Upper lobe of right lung (tissue), 1 donor: ENCODE measurements at regions not wholly inside any gene's neighbourhood (a gene's known extent, or its start where the extent isn't known, plus 50 kb on each side); places are given as distances from the start of the nearest gene placed in this dataset.
A peak's percentile ranks its signal among the peaks of the same experiment; 100 is the strongest.
"Not testable (repeated sequence)": the region's sequence is repeated elsewhere in the genome, so short reads cannot be mapped to it uniquely, and the experiment has no call there.

Experiments
- ATAC-seq: fragments of 200-7000 bp; cut with Tn5 transposase; one replicate; pipeline ENCODE4 v1.9.1; 2020; ENCODE audit warnings: mild to moderate bottlenecking, moderate library complexity
- DNase-seq: peaks from one replicate; pipeline ENCODE4 v3.0.0-alpha.2; 2020
- H3K27ac ChIP-seq: fragments of 200-600 bp; one replicate; pipeline ENCODE4 v1.8.0; 2022
- H3K27me3 ChIP-seq: fragments of 200-600 bp; one replicate; pipeline ENCODE4 v1.8.0; 2022; ENCODE audit warnings: mild to moderate bottlenecking
- H3K36me3 ChIP-seq: fragments of 200-600 bp; one replicate; pipeline ENCODE4 v1.8.0; 2022
- H3K4me1 ChIP-seq: fragments of 200-600 bp; one replicate; pipeline ENCODE4 v1.8.0; 2022
- H3K4me3 ChIP-seq: fragments of 200-600 bp; one replicate; pipeline ENCODE4 v1.8.0; 2022; ENCODE audit warnings: mild to moderate bottlenecking
- H3K9me3 ChIP-seq: fragments of 200-600 bp; one replicate; pipeline ENCODE4 v1.8.0; 2022
- intact Hi-C: fragments of 100-400 bp; cut with DNase I; formaldehyde crosslinking; loops from one replicate; pipeline ENCODE4 v1.11.0; 2022
- donor health status: DM: no; HTN: yes; CAD: no; lungs with severe emphysema.

DNA sequence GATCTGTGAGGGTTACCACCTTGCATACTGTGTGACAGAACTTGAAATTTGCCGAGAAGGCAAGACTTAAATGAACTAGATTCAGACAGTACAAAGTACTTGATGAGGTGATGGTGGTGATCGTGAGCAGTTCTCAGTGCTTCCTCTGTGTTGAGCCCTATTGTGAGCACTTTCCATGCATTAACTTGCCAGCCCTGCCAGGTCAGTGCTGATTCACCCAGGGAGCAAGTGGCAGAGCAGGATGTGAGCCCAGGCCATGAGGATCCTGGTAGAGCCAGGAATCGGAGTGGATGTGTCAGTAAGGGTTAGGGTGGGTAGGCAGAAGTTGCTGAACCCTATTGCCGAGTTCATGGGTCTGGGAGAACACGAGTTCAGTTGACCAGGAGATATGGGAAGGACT lies 4545.7 kb upstream of the TPTE start:
- H3K27ac ChIP-seq, H3K4me3 ChIP-seq, DNase-seq, ATAC-seq, H3K9me3 ChIP-seq, H3K27me3 ChIP-seq, intact Hi-C loops, H3K4me1 ChIP-seq, H3K36me3 ChIP-seq: not testable (repeated sequence)

DNA sequence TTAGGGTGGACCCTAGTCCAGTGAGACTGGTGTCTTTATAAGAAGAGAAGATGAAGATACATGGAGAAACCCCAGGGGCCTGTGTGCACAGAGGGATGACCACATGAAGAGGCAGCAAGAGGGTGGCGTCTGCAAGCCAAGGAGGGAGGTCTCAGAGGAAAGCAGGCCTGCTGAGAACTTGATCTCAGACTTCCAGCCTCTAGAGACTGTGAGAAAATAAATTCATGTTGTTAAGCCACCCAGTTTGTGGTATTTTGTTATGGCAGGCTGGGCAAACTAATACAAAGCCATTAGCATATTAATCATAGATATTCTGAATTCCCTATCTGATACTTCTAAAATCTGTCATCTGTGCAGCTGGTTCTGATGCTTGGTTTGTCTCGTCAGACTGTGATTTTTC lies 4523.8 kb upstream of the TPTE start:
- H3K27me3 ChIP-seq, H3K4me1 ChIP-seq, H3K4me3 ChIP-seq, H3K36me3 ChIP-seq, DNase-seq, intact Hi-C loops, ATAC-seq, H3K27ac ChIP-seq, H3K9me3 ChIP-seq: not testable (repeated sequence)

DNA sequence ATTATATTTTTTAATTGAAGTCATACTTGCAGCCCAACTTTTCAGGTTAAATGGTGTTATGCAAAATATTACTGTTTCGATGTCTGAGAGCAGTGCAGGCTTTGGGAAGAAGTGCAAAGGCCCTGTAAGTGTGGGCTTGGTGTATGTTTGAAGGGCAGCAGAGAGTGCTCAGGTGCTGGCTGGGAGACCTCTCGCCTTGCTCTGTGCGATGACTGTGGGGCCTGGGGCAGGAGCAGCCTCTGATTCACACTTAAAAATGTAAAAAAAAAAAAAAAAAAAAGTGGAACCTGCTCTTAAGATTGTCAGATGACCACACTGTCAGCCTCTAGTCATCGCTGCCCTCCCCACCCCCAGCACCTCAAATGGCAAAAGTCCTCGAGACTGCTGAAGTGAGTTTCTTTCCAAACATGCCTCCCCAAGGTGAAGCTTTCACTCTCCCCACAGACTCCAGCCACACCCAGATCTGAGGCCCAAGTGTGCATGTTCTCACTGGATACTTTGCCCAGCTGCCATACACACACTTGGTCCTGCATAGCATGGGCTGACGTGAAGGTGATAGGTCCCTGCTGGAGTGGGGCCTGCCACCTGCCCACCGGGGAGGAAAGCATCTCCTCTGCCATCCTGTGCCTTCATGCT lies 4505.8 kb upstream of the TPTE start:
- H3K4me3 ChIP-seq, H3K9me3 ChIP-seq, intact Hi-C loops, H3K27ac ChIP-seq, H3K27me3 ChIP-seq, DNase-seq, H3K36me3 ChIP-seq, H3K4me1 ChIP-seq: not testable (repeated sequence)
- ATAC-seq, result peak; percentile 85

DNA sequence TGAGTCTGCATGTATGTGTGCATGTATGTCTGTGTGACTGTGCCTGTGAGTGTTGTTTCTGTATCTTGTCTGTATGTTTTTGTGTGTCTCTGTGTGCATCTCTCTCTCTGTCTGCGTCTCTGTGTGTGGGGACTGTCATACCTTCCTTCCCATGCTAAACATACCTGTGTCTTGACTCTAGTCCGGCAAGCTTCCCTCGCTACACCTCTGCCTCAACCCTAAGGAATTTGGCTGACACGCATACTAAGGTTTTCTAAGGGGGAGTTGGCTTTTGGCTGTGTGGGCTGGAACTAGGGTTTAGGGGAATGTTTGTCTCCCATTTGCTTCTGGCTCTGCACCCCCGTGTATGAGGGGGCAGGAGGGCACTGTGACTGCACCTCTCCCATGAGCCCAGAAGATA lies 4500.9 kb upstream of the TPTE start:
- H3K4me1 ChIP-seq, H3K27me3 ChIP-seq, intact Hi-C loops, H3K27ac ChIP-seq, H3K9me3 ChIP-seq, DNase-seq, H3K4me3 ChIP-seq, H3K36me3 ChIP-seq: not testable (repeated sequence)
- peak; percentile 15 for ATAC-seq

GRCh38 chr21:6020953-6021716 lies 4500.2 kb upstream of the TPTE start:
- H3K27me3 ChIP-seq, H3K4me1 ChIP-seq, H3K4me3 ChIP-seq, H3K36me3 ChIP-seq, intact Hi-C loops, H3K27ac ChIP-seq, DNase-seq, H3K9me3 ChIP-seq: not testable (repeated sequence)
- peak; percentile 89 for ATAC-seq

GRCh38 chr21:6021717-6022270 lies 4499.6 kb upstream of the TPTE start:
- H3K4me1 ChIP-seq, H3K27me3 ChIP-seq, H3K4me3 ChIP-seq, H3K9me3 ChIP-seq, intact Hi-C loops, H3K36me3 ChIP-seq, H3K27ac ChIP-seq, DNase-seq: not testable (repeated sequence)
- ATAC-seq, result peak; percentile 4

DNA sequence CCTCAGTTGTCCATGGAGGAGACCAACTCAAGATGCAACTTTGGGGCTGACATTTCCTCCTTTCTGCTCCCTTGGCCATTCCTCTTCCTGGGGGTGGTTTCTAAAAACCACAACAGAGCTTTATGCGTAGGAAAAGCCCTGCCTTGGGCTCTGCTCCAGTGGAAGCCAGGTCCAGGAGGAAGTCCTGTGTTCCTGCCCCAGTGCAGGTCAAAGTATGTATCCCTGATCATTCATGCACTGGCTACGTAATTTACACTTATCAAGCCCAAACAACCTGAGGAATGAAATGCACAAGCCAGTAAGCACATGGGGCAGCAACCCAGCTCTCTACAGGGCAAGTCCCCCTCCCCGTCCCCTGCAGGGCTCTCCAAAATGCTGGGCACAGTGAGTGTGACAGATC lies 4498.1 kb upstream of the TPTE start:
- H3K36me3 ChIP-seq, intact Hi-C loops, H3K9me3 ChIP-seq, H3K27me3 ChIP-seq, H3K4me1 ChIP-seq, ATAC-seq, H3K4me3 ChIP-seq, H3K27ac ChIP-seq, DNase-seq: not testable (repeated sequence)

DNA sequence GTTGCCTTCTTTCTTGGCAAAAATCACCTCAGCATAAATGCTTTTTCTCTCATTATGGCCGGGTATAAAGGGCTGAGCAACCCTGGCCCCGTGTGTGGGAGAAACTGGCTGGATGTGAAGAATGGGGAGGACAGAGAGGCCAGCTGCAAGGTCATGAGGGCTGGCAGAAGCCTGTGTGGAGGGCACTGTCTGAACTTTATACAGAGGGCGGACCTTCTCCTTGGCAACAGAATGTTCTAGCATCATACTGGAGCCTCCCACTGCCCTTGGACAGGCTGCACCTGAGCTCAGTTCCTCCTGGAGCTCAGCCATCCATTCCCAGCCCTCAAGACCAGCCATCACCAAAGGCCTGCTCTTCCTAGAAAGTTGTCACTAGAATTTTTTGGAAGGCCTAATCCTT lies 4496.2 kb upstream of the TPTE start:
- H3K27ac ChIP-seq, H3K9me3 ChIP-seq, H3K4me1 ChIP-seq, H3K27me3 ChIP-seq, H3K4me3 ChIP-seq, intact Hi-C loops, H3K36me3 ChIP-seq, DNase-seq, ATAC-seq: not testable (repeated sequence)

- DNase-seq, H3K27ac ChIP-seq, H3K4me1 ChIP-seq, intact Hi-C loops, H3K27me3 ChIP-seq, H3K9me3 ChIP-seq, H3K4me3 ChIP-seq, H3K36me3 ChIP-seq: not testable (repeated sequence)
- peak; percentile 34 for ATAC-seq
Measured at GRCh38 chr21:6027497-6027896, 4493.9 kb upstream of the TPTE start.

DNA sequence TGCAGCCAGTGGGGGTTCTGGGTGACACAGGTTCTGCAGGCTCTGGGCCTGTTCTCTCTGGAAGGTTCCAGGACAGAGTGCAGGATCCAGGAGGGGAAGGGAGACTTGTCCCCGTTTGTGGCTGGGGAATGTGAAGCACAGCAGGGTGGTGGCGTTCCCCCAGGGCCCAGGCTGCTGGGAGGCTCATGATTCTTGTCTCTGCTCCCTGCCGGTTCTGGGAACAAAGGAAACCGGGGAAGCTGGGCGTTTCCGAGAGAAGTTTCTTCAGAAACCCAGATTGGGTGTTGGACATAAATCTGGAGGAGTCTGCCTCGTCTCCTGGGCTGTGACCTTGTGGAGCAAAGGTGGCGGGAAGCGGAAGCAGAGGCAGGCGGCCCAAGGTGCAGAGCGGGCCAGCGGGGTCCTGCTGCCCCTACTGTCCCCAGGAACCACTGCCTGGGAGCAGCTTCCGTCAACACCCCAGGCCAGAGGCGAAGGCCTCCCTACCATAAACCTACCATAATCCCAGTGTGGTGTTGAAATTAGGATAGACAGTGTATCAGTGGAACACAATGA lies 4487.2 kb upstream of the TPTE start:
- H3K4me3 ChIP-seq, H3K4me1 ChIP-seq, H3K36me3 ChIP-seq, intact Hi-C loops, H3K27ac ChIP-seq, DNase-seq, H3K9me3 ChIP-seq, H3K27me3 ChIP-seq: not testable (repeated sequence)
- peak; percentile 5 for ATAC-seq

- H3K27ac ChIP-seq, H3K9me3 ChIP-seq, intact Hi-C loops, H3K27me3 ChIP-seq, H3K36me3 ChIP-seq, DNase-seq, H3K4me1 ChIP-seq, H3K4me3 ChIP-seq: not testable (repeated sequence)
- peak; percentile 74 for ATAC-seq
Measured at GRCh38 chr21:6034820-6035473, 4486.4 kb upstream of the TPTE start.

DNA sequence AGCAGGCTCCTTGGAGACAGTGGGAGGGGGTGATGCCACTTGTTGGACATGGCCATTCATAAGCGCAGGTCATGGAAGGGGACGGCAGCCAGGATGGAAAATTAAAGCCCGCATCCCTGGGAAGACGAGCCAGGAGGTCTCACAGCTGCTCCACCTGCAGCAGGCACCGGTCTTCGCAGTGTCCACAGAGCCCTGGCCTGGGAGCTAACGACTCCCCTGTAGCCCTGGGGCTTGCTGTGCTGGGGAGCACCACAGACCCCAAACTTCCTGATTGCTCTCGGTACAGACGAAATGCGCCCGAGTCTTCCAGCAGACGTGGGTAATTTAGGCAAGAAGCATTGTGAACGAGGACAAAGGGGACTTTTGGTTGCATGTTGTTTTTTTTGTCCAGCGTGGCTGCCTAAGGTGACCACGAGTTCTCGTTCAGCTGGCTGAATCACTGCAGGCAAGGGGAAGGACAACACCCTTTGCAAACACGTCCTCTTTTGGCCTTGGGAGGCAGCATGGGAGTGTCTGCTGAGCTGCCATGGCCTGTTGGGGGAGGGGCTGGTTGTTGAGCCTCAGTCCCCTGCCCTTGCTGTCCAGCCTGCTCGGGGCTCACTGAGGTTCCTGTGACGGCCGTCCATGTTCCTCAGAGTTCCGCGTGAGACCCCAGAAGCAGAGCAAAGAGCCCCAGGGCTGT lies 4485.8 kb upstream of the TPTE start:
- H3K4me1 ChIP-seq, H3K9me3 ChIP-seq, H3K36me3 ChIP-seq, H3K4me3 ChIP-seq, H3K27ac ChIP-seq, H3K27me3 ChIP-seq, DNase-seq, intact Hi-C loops: not testable (repeated sequence)
- ATAC-seq, result peak; percentile 92

GRCh38 chr21:6039224-6039623 lies 4482.2 kb upstream of the TPTE start:
- H3K9me3 ChIP-seq, H3K4me3 ChIP-seq, H3K36me3 ChIP-seq, H3K27me3 ChIP-seq, intact Hi-C loops, DNase-seq, H3K27ac ChIP-seq, H3K4me1 ChIP-seq, ATAC-seq: not testable (repeated sequence)
